ENCODE measurements at regions not wholly inside any gene's neighbourhood (a gene's known extent, or its start where the extent isn't known, plus 50 kb on each side); places are given as distances from the start of the nearest gene placed in this dataset.

GRCh38 chr5:168086746-168087145 lies 204.7 kb upstream of the WWC1 start:
- H3K9me3 Mint-ChIP-seq: peaks cover 24% of the 10 kb centered on the region
- TF ChIP-seq ZNF425 (CRISPR knock-in tag; conservative IDR thresholded peaks at IDR 0.05) (no peak), AFF4 (CRISPR knock-in tag; IDR thresholded peaks at IDR 0.05; ENCODE audit: borderline replicate concordance) (no peak), ZNF281 (CRISPR knock-in tag; IDR thresholded peaks at IDR 0.05) (no peak), ATF3 (CRISPR knock-in tag; conservative IDR thresholded peaks at IDR 0.05) (no peak), TP53 (CRISPR knock-in tag; IDR thresholded peaks at IDR 0.05) (no peak), ZNF121 (CRISPR knock-in tag; IDR thresholded peaks at IDR 0.05) (no peak), HMGA2 (CRISPR knock-in tag; IDR thresholded peaks at IDR 0.05) (no peak), E2F5 (CRISPR knock-in tag; IDR thresholded peaks at IDR 0.05) (no peak), TCF7 (CRISPR knock-in tag; IDR thresholded peaks at IDR 0.05; ENCODE audit: low read depth) (no peak), ARID4B (CRISPR knock-in tag; IDR thresholded peaks at IDR 0.05; ENCODE audit: borderline replicate concordance) (no peak), ZMAT4 (CRISPR knock-in tag; IDR thresholded peaks at IDR 0.05) (no peak), ELF4 (CRISPR knock-in tag; IDR thresholded peaks at IDR 0.05; ENCODE audit: low read depth) (no peak), JUN (CRISPR knock-in tag; IDR thresholded peaks at IDR 0.05) (no peak), CREB1 (CRISPR knock-in tag; IDR thresholded peaks at IDR 0.05) (no peak), NFYB (CRISPR knock-in tag; conservative IDR thresholded peaks at IDR 0.05; ENCODE audit: low read depth) (no peak), NR1H2 (CRISPR knock-in tag; IDR thresholded peaks at IDR 0.05) (no peak), ETV6 (CRISPR knock-in tag; IDR thresholded peaks at IDR 0.05) (no peak)
- CTCF ChIA-PET: interaction anchor here (1.9 to 2.2 kb wide), 2 partner anchors 10 to 25 kb away, joined by 5 to 7 read pairs; no protein-coding TSS in a partner anchor
- H3K27me3 Mint-ChIP-seq (ENCODE audit: low read depth): peaks cover 11% of the 10 kb centered on the region
- POLR2A ChIA-PET: no interaction called here
- H3K36me3 Mint-ChIP-seq: peaks cover 15% of the 10 kb centered on the region
- DNase-seq (ENCODE audit: low spot score) (no peak), ATAC-seq (no peak)
- no peak overlapping the region for H3K27ac Mint-ChIP-seq
- no peak overlapping the region for H3K4me3 Mint-ChIP-seq
- H3K4me1 Mint-ChIP-seq: peaks cover 14% of the 10 kb centered on the region
